Tongue (tissue), 1 donor: ENCODE measurements at regions not wholly inside any gene's neighbourhood (a gene's known extent, or its start where the extent isn't known, plus 50 kb on each side); places are given as distances from the start of the nearest gene placed in this dataset.

ENCODE experiments used
- DNase-seq: peaks from one replicate; pipeline ENCODE4 v3.0.0-alpha.2; 2015

- no peak for DNase-seq
These were observed 86.4 kb downstream of the FOXL1 start for GRCh38 chr16:86664522-86665318.

GRCh38 chr16:86665319-86665675 lies 86.9 kb downstream of the FOXL1 start:
- no peak for DNase-seq

- no peak for DNase-seq
These were observed 87.6 kb downstream of the FOXL1 start for GRCh38 chr16:86665929-86666328.

GRCh38 chr16:86667035-86667434 lies 88.7 kb downstream of the FOXL1 start:
- peak; percentile 66 for DNase-seq

GRCh38 chr16:86668136-86668910 lies 90.0 kb downstream of the FOXL1 start:
- DNase-seq, result peak; percentile 56

- DNase-seq, result no peak
These were observed 91.0 kb downstream of the FOXL1 start for GRCh38 chr16:86669285-86669805.

GRCh38 chr16:86669937-86670749 lies 91.8 kb downstream of the FOXL1 start:
- DNase-seq, result peak; percentile 72

GRCh38 chr16:86670750-86671234 lies 92.4 kb downstream of the FOXL1 start:
- no peak for DNase-seq

- peak; percentile 86 for DNase-seq
These were observed 93.3 kb downstream of the FOXL1 start for GRCh38 chr16:86671486-86672178.

- no peak for DNase-seq
These were observed 94.0 kb downstream of the FOXL1 start for GRCh38 chr16:86672179-86672863.

- no peak for DNase-seq
These were observed 95.0 kb downstream of the FOXL1 start for GRCh38 chr16:86673090-86673955.

- no peak for DNase-seq
These were observed 95.7 kb downstream of the FOXL1 start for GRCh38 chr16:86673956-86674453.

- no peak for DNase-seq
These were observed 97.9 kb downstream of the FOXL1 start for GRCh38 chr16:86676254-86676670.

GRCh38 chr16:86679490-86679889 lies 101.1 kb downstream of the FOXL1 start:
- DNase-seq, result no peak

GRCh38 chr16:86680162-86680561 lies 101.8 kb downstream of the FOXL1 start:
- DNase-seq, result no peak

GRCh38 chr16:86680661-86681030 lies 102.3 kb downstream of the FOXL1 start:
- DNase-seq, result no peak

- no peak for DNase-seq
These were observed 102.8 kb downstream of the FOXL1 start for GRCh38 chr16:86681031-86681756.

GRCh38 chr16:86681757-86682106 lies 103.4 kb downstream of the FOXL1 start:
- no peak for DNase-seq

GRCh38 chr16:86682219-86682904 lies 104.0 kb downstream of the FOXL1 start:
- no peak for DNase-seq
